ENCODE measurements at regions not wholly inside any gene's neighbourhood (a gene's known extent, or its start where the extent isn't known, plus 50 kb on each side); places are given as distances from the start of the nearest gene placed in this dataset.

DNA sequence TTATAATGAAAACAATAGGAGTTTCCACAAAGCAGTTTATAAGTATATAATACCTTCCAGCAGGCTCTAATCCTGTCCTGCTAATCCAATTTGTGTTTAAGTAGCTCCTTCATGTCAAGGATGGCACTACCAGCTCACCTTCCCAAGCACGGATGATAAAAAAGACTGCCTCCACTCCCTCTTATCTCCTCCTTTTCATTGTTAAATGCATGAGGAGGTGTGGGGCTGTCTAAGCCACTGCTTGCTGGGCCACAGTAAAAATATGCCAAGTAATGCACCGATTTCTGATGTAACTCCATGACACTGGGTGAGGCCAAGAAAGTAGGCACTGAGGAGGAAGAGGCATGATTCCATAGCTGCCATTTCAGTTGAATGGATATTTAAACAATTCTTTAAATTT lies 193.1 kb downstream of the ZIC5 start:
- H3K9me3 ChIP-seq (ENCODE audit: control insufficient read depth, low read depth, low read length): peaks cover 14% of the 10 kb centered on the region
- H3K27me3 ChIP-seq (ENCODE audit: control insufficient read depth, insufficient read depth, low read length): no peaks in the 10 kb centered on the region
- H3K27ac ChIP-seq (ENCODE audit: low read length): no peak overlapping the region
- H3K36me3 ChIP-seq (ENCODE audit: control insufficient read depth, insufficient read depth, low read length): no peaks in the 10 kb centered on the region
- no CpG with 5 or more reads among the region's 2 CpGs for WGBS (ENCODE audit: insufficient coverage, low lambda C conversion rate)
- no peak overlapping the region for H3K4me3 ChIP-seq (ENCODE audit: low read length)
- H3K4me1 ChIP-seq (ENCODE audit: control insufficient read depth, insufficient read depth, low read length): no peaks in the 10 kb centered on the region
- no peak for DNase-seq

DNA sequence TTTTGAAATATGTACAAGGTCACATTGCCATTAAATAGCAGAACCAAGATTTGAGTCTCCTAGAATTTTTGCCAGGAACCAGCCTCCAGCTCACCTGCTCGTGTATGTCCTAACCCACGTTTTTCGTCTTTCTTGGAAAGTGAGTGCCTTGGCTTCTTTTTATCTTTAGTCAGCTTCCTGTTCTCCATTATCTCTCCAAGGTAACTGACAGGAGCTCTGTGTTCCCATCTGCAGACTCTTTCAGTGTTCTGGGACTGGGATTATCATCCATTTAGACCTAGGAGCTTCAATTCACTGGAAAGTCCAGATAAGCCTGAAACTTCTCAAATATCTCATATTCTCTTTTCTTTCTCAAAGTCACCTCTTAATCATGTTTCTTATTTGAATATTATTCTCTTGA lies 193.7 kb downstream of the ZIC5 start:
- Histone ChIP-seq H3K27ac (ENCODE audit: low read length) (no peak overlapping the region), H3K27me3 (ENCODE audit: control insufficient read depth, insufficient read depth, low read length) (no peaks in the 10 kb centered on the region), H3K9me3 (ENCODE audit: control insufficient read depth, low read depth, low read length) (peaks cover 8% of the 10 kb centered on the region), H3K36me3 (ENCODE audit: control insufficient read depth, insufficient read depth, low read length) (no peaks in the 10 kb centered on the region), H3K4me1 (ENCODE audit: control insufficient read depth, insufficient read depth, low read length) (no peaks in the 10 kb centered on the region), H3K4me3 (ENCODE audit: low read length) (no peak overlapping the region)
- DNase-seq: no peak
- WGBS (ENCODE audit: insufficient coverage, low lambda C conversion rate): 75% methylated on average over 3 of the region's 3 CpGs

DNA sequence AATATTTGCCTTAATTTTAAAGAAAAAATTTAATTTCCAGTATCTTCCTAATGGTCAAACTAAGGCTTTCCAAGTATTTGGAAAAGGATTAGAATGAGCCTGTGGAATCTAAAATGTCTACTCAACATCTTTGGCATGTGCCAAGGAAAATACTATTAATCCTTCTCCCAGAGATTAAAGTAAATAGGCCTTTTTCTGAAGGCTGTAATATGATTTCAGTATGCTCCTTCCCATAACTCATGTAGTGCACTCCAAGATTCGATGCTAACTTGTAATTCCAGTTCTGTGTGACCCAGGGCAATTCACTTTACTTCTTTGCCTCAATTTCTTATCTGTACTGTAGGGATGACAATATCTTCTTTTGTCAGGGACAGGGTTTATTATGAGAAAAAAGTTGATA lies 196.9 kb downstream of the ZIC5 start:
- Histone ChIP-seq H3K36me3 (ENCODE audit: control insufficient read depth, insufficient read depth, low read length) (no peaks in the 10 kb centered on the region), H3K27me3 (ENCODE audit: control insufficient read depth, insufficient read depth, low read length) (no peaks in the 10 kb centered on the region), H3K4me3 (ENCODE audit: low read length) (no peak overlapping the region), H3K4me1 (ENCODE audit: control insufficient read depth, insufficient read depth, low read length) (no peaks in the 10 kb centered on the region), H3K27ac (ENCODE audit: low read length) (no peak overlapping the region), H3K9me3 (ENCODE audit: control insufficient read depth, low read depth, low read length) (no peaks in the 10 kb centered on the region)
- no CpG with 5 or more reads among the region's 1 CpG for WGBS (ENCODE audit: insufficient coverage, low lambda C conversion rate)
- peak in 1 of 2 donors; percentile 13 for DNase-seq

DNA sequence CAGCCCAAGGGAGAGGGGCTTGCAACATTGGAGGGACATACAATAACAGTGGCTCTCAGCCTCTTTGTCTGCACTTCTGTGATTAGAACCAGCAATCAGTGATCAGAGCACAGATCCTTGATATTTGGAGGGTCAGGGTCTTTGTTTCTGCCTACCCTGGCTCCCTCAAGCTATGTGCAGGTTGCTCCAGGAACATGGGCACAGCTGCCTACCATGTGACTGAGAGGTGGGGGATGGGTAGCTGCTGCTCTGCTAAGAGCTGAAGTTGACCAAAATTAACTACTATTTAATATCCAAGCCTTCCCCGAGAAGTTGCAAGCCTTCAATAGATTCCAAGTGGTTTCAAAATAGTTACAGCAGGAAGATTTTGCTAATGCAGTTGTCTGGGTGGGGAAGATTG lies 202.6 kb downstream of the ZIC5 start:
- no peak for DNase-seq
- H3K27ac ChIP-seq (ENCODE audit: low read length): no peak overlapping the region
- H3K4me3 ChIP-seq (ENCODE audit: low read length): no peak overlapping the region
- no peaks in the 10 kb centered on the region for H3K4me1 ChIP-seq (ENCODE audit: control insufficient read depth, insufficient read depth, low read length)
- peaks cover 22% of the 10 kb centered on the region for H3K9me3 ChIP-seq (ENCODE audit: control insufficient read depth, low read depth, low read length)
- H3K36me3 ChIP-seq (ENCODE audit: control insufficient read depth, insufficient read depth, low read length): no peaks in the 10 kb centered on the region
- H3K27me3 ChIP-seq (ENCODE audit: control insufficient read depth, insufficient read depth, low read length): no peaks in the 10 kb centered on the region
- WGBS (ENCODE audit: insufficient coverage, low lambda C conversion rate): no CpG with 5 or more reads among the region's 1 CpG

DNA sequence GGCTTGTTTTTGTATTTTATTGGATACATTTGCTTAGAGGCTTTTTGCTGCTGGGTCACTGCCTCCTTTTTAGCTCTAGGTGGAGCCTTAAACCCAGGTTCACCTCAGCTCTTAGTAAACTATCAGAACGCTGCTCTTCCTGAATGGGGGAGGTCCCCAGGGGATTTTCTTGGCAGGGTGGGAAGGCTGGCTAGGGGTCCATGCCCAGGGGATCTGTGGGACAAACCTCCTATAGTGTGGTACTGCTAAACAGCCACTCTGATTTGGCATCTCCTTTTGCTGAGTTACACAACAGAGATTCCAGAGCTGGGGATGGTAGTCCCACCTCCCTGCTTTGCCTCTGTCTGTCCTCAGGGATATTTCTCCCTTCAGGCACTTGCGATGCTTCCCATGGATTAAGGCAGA lies 204.9 kb downstream of the ZIC5 start:
- Histone ChIP-seq H3K9me3 (ENCODE audit: control insufficient read depth, low read depth, low read length) (peaks cover 23% of the 10 kb centered on the region), H3K4me3 (ENCODE audit: low read length) (no peak overlapping the region), H3K4me1 (ENCODE audit: control insufficient read depth, insufficient read depth, low read length) (no peaks in the 10 kb centered on the region), H3K27me3 (ENCODE audit: control insufficient read depth, insufficient read depth, low read length) (no peaks in the 10 kb centered on the region), H3K36me3 (ENCODE audit: control insufficient read depth, insufficient read depth, low read length) (no peaks in the 10 kb centered on the region), H3K27ac (ENCODE audit: low read length) (no peak overlapping the region)
- no peak for DNase-seq
- no CpG with 5 or more reads among the region's 2 CpGs for WGBS (ENCODE audit: insufficient coverage, low lambda C conversion rate)

DNA sequence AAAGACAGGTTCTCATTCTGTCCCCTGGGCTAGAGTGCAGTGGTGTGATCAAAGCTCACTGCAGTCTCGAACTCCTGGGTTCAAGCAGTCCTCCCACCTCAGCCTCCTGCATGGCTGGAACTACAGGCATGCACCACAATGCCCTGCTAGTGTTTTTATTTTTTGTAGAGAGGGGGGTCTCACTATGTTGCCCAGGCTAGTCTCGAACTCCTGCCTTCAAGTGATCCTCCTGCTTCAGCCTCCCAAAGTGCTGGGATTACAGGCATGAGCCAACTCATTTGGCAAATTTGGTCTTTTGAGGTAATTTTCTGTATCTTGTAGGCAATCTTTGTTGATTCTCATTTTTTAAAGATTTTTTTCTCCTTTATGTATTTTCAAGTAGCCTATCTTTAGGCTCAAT lies 205.7 kb downstream of the ZIC5 start:
- DNase-seq: no peak
- no peaks in the 10 kb centered on the region for H3K36me3 ChIP-seq (ENCODE audit: control insufficient read depth, insufficient read depth, low read length)
- 80% methylated on average over 1 of the region's 2 CpGs for WGBS (ENCODE audit: insufficient coverage, low lambda C conversion rate)
- H3K27ac ChIP-seq (ENCODE audit: low read length): no peak overlapping the region
- no peak overlapping the region for H3K4me3 ChIP-seq (ENCODE audit: low read length)
- H3K27me3 ChIP-seq (ENCODE audit: control insufficient read depth, insufficient read depth, low read length): no peaks in the 10 kb centered on the region
- no peaks in the 10 kb centered on the region for H3K4me1 ChIP-seq (ENCODE audit: control insufficient read depth, insufficient read depth, low read length)
- H3K9me3 ChIP-seq (ENCODE audit: control insufficient read depth, low read depth, low read length): peaks cover 23% of the 10 kb centered on the region

DNA sequence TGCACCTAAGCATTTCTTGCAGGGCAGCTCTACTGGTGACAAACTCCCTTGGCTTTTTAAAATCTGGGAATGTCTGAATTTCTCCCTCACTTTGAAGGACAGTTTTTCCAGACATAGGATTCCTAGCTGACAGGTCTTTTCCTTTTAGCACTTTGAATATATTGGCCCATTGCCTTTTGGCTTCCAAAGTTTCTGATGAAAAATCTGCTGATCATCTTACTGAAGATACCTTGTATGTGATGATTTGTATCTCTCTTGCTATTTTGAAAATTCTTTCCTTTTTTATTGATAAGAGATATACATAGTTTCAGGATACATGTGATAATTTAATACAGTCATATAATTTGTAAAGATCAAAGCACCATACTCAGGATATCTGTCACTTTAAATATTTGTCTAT lies 211.1 kb downstream of the ZIC5 start:
- Histone ChIP-seq H3K27ac (ENCODE audit: low read length) (no peak overlapping the region), H3K27me3 (ENCODE audit: control insufficient read depth, insufficient read depth, low read length) (no peaks in the 10 kb centered on the region), H3K4me1 (ENCODE audit: control insufficient read depth, insufficient read depth, low read length) (no peaks in the 10 kb centered on the region), H3K4me3 (ENCODE audit: low read length) (no peak overlapping the region), H3K36me3 (ENCODE audit: control insufficient read depth, insufficient read depth, low read length) (no peaks in the 10 kb centered on the region), H3K9me3 (ENCODE audit: control insufficient read depth, low read depth, low read length) (peaks cover 13% of the 10 kb centered on the region)
- peak in 1 of 2 donors; percentile 16 for DNase-seq

DNA sequence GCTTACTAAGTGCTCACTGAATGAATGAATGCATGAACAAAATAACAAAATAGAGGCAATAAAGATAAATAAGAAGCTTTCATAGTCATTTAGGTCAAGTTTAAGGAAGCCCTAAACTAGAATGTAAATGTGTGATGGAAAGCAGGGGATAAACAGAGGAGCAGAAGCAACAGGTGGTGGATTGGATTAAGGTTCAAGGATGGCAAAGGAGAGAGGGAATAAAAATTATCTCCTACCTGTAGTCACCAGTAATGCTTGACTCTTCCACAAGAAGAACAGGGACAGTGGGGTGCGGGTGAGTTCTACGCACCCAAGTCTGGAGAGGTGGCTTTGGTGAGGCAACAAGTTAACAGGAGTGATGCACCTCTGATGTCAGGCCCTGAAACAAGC lies 212.4 kb downstream of the ZIC5 start:
- no peaks in the 10 kb centered on the region for H3K4me1 ChIP-seq (ENCODE audit: control insufficient read depth, insufficient read depth, low read length)
- DNase-seq: no peak
- peaks cover 3% of the 10 kb centered on the region for H3K9me3 ChIP-seq (ENCODE audit: control insufficient read depth, low read depth, low read length)
- no peaks in the 10 kb centered on the region for H3K36me3 ChIP-seq (ENCODE audit: control insufficient read depth, insufficient read depth, low read length)
- no peak overlapping the region for H3K27ac ChIP-seq (ENCODE audit: low read length)
- no peaks in the 10 kb centered on the region for H3K27me3 ChIP-seq (ENCODE audit: control insufficient read depth, insufficient read depth, low read length)
- WGBS (ENCODE audit: insufficient coverage, low lambda C conversion rate): no CpG with 5 or more reads among the region's 2 CpGs
- no peak overlapping the region for H3K4me3 ChIP-seq (ENCODE audit: low read length)

DNA sequence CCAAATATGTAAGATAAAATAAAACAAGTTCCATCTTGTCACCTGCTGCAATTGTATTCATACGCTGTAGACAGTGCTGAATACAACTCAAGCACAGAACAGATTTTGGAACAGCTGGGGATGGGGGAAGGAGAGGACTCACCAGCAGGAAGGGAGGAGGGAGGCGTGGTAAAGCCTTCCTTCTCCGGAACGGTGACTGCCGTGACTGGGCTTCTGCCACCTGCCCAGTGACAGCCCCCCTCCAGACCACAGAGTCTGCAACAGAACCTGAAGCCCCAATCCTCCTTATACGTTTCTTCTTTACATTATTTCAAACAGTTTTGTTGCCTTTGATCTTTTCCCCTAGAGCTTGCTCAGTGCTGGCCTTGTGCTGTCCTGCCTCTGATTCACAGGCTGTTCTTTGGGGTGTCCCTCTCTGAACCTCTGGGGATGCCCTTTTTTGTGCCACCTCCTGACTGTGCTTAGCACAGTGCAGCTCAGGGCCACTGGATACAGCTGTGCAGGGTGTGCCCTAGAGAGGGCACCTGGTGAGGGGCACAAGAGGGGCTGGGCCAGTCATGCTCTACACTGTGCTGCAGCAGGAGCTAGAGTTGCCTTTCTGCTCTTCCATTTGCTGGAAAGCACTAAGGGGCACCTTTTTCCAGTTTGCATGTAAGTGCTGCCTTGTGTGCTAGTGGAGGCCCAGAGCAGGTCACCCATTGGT lies 213.0 kb downstream of the ZIC5 start:
- DNase-seq: no peak
- Histone ChIP-seq H3K36me3 (ENCODE audit: control insufficient read depth, insufficient read depth, low read length) (no peaks in the 10 kb centered on the region), H3K9me3 (ENCODE audit: control insufficient read depth, low read depth, low read length) (no peaks in the 10 kb centered on the region), H3K4me1 (ENCODE audit: control insufficient read depth, insufficient read depth, low read length) (no peaks in the 10 kb centered on the region), H3K27me3 (ENCODE audit: control insufficient read depth, insufficient read depth, low read length) (no peaks in the 10 kb centered on the region), H3K4me3 (ENCODE audit: low read length) (no peak overlapping the region), H3K27ac (ENCODE audit: low read length) (no peak overlapping the region)
- WGBS (ENCODE audit: insufficient coverage, low lambda C conversion rate): no CpG with 5 or more reads among the region's 6 CpGs

DNA sequence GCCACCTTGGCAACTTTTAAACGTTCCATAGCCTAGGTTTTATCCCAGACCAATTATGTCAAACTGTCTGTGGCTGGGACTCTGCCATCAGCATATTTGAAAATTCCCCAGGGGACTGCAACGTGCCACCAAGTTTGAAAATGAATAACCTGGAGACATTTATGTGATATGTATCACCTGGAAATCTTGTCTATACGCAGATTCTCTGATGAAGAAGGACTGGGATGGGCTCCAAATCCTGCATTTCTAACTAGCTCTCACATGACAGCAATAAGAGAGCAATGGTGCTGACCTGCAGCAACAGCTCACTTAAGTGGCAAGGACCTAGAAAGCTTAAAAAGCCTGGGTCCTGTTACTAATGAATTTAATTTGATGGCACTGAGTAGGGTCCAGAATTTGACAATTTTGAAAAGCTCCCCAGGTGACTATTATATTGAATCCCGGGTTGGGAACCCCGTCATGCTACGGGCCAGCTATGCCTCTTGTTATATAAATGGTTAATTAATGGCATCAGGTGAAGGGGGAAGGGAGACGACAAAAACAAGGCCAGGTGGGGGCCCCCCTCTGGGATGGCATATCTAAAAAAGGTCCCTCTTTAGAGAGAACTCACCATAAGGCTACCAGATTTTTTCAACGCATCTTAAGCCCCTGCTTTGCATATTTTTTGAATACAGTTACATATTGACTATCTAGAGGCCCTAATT lies 213.7 kb downstream of the ZIC5 start:
- DNase-seq: no peak
- no peaks in the 10 kb centered on the region for H3K4me1 ChIP-seq (ENCODE audit: control insufficient read depth, insufficient read depth, low read length)
- no peak overlapping the region for H3K4me3 ChIP-seq (ENCODE audit: low read length)
- WGBS (ENCODE audit: insufficient coverage, low lambda C conversion rate): no CpG with 5 or more reads among the region's 8 CpGs
- H3K27me3 ChIP-seq (ENCODE audit: control insufficient read depth, insufficient read depth, low read length): no peaks in the 10 kb centered on the region
- no peak overlapping the region for H3K27ac ChIP-seq (ENCODE audit: low read length)
- no peaks in the 10 kb centered on the region for H3K9me3 ChIP-seq (ENCODE audit: control insufficient read depth, low read depth, low read length)
- H3K36me3 ChIP-seq (ENCODE audit: control insufficient read depth, insufficient read depth, low read length): no peaks in the 10 kb centered on the region

DNA sequence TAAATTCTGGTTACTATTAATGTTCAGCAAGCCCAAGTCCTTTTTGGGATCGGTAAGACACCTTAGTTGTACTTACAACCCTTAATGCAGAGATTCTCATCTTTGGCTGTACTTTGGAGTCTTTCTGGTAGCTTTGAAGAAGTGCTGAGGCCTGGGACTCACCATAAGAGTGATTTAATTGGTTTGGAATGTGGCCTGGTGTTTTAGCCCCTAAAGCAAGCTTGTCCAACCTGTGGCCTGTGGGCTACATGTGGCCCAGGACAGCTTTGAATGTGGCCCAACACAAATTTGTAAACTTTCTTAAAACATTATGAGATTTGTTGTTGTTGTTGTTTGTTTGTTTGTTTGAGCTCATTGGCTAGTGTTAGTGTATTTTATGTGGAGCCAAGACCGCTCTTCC lies 215.3 kb downstream of the ZIC5 start:
- H3K36me3 ChIP-seq (ENCODE audit: control insufficient read depth, insufficient read depth, low read length): no peaks in the 10 kb centered on the region
- H3K4me3 ChIP-seq (ENCODE audit: low read length): no peak overlapping the region
- WGBS (ENCODE audit: insufficient coverage, low lambda C conversion rate): no CpG with 5 or more reads among the region's 2 CpGs
- no peaks in the 10 kb centered on the region for H3K27me3 ChIP-seq (ENCODE audit: control insufficient read depth, insufficient read depth, low read length)
- peaks cover 7% of the 10 kb centered on the region for H3K4me1 ChIP-seq (ENCODE audit: control insufficient read depth, insufficient read depth, low read length)
- DNase-seq: no peak
- no peaks in the 10 kb centered on the region for H3K9me3 ChIP-seq (ENCODE audit: control insufficient read depth, low read depth, low read length)
- H3K27ac ChIP-seq (ENCODE audit: low read length): no peak overlapping the region
